ENCODE measurements at regions not wholly inside any gene's neighbourhood (a gene's known extent, or its start where the extent isn't known, plus 50 kb on each side); places are given as distances from the start of the nearest gene placed in this dataset.
"Not testable (repeated sequence)": the region's sequence is repeated elsewhere in the genome, so short reads cannot be mapped to it uniquely, and the experiment has no call there.

DNA sequence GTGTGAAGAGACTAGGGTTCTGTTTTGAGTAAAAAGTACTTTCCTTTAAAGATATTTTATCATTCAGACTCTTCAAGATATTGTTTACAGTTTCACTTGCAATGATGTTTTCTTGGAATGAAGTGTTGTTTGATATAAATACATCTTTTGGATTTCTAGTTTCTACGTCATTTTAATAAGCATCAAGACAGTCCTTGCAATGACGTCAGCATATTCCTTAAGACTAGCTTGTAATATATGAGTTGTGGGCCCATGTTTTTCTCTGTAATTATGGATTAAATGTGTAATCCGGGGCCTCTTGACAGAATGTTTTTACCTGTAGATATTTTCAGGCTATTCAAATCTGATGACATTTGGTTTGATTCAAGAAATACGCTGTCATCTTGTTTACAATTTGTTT, 66.1 kb downstream of the RBMX2 start:
- H3K4me3 ChIP-seq (ENCODE audit: low read depth, low read length): no peak overlapping the region

DNA sequence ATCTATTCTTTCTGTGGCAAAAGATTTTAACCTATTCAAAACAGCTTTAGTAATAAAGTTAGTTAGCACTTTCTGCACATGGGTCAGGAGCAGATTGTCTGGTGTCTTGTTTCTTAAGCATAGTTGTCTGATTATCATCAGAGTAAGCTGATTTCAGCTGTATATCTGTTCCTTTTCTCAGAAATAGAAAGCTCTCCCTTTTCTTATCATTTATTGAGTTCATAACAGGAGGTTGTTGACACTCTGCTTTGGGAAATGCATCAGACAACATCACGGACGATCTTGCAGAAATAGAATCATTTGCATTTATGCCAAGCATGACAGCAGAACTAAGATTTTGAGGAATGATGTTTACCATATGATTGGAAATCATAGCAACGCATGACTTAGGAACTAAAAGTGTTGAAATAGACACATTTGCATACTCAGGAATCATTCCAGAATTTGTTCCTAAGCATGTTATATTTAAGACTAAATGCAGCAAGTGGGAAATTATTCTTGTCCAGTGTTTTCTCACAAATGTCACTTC, 66.7 kb downstream of the RBMX2 start:
- H3K4me3 ChIP-seq (ENCODE audit: low read depth, low read length): no peak overlapping the region

DNA sequence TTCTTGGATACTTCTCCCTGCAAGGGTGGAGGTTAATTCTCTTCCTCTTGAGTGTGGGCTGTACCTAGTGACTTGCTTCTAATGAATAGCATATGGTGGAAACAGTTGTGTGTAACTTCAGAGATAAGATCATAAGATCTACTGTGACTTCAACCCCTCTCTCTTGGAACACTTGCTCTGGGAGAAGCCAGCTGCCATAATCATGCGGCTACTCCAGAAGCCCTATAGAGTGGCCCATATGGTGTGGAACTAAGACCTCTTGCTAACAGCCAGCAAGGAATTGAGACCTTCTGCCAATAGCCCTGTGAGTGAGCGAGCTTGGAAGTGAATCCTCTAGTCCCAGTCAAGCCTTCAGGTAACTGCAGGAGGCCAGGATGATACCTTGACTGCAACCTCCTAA, 81.1 kb downstream of the RBMX2 start:
- no peak overlapping the region for H3K4me3 ChIP-seq (ENCODE audit: low read depth, low read length)

DNA sequence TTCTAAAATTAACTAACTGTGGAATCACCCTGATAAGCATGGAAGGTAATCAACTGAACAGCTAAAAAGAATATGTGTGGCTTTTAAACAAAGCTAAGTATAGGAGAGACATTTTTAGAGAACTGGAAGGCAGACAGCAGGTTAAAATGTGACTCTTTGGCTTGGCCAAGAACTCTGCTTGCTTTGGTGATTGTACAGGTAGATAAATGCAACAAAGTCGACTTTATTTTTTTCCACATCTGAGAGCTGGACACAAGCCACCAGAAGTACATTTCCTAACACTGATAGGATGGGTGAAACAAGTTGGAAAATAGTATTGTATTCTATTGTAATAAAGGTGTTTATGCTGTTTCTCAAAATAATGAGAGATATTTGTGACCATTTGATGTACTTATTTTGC, 84.1 kb downstream of the RBMX2 start:
- H3K4me3 ChIP-seq (ENCODE audit: low read depth, low read length): no peak overlapping the region

DNA sequence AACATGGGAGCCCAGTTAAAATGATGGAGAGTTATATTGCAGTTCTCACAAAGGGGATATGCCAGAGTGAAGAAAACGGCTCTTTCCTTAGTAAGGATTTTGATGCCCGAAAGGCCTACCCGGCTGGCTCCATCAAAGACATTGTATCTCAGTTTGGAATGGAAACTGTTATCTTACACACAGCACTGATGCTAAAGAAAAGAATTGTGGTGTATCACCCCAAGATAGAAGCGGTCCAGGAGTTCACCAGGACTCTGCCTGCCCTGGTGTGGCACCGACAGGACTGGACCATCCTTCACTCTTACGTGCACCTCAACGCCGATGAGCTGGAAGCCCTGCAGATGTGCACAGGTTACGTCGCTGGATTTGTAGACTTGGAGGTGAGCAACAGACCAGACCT, 93.7 kb downstream of the RBMX2 start:
- H3K4me3 ChIP-seq (ENCODE audit: low read depth, low read length): not testable (repeated sequence)

DNA sequence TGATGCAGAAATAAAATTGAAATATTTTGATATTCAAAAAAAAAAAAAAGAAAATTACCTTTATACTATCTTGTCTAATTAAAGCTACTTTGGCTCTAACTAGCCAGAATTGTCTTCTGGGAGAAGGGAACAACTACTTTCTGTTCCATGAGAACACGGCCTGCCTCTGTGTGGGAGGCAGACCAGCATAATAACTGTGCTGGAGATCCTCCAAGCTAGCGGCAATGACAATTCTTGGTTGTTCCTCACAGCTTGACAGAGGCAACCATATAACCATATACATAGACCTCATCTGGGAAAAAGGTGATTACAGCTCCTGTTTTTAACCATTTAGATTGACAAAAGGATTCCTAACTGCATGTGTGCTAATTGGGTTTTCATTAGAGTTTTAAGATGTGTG, 95.7 kb downstream of the RBMX2 start:
- no peak overlapping the region for H3K4me3 ChIP-seq (ENCODE audit: low read depth, low read length)

DNA sequence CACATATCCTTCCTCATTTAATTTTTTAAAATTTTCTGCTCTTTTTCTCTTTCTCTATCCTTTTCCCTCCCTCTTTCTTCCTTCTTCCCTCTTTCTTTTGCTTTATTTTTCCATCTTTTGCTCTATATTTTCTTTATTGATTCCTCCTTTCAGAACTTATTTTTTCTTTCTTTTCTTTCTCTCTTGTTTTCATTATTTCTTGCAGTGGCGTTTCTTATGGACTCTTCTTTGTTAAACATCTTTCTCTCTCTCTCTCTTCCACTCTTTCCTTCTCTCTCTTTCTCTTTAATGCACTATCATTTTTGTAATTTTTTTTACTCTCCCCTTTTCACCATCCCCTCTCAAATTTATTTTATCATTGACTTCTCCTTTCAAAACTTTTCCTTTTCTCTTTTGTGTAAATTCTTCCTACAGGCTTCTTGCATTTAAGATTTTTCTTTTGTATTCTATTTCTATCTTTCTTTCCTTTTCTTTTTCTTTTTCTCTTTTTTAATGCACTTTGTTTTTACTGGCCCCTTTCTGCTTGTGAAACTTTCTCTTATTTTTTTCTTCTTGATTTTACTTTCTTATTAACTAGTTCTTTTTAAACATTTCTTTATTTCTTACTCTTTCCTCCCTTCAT, 97.0 kb downstream of the RBMX2 start:
- H3K4me3 ChIP-seq (ENCODE audit: low read depth, low read length): no peak overlapping the region

DNA sequence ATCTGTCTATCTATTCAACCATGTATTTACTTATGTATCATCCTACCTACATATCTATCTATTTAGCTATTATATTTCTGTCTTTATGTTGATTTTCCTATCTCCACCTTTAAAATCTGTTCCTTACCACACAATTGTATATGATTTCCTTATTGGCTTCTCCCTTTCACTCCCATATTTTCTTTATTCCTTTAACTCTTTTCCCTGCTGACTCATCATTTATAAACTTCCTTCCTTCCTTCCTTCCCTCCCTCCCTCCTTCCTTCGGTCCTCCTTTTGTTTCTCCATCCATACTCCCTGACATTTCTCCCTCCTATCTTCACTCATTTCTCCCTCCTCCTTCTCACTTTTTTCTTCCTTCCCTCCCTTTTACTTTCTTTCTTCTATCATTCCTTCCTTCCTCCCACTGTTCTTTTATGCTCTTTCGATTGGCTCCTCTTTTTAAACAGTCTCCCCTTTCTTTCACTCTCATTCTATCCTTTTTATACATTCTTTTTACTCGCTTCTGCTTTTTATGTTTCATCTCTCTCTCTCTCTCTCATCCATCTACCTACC, 100.3 kb downstream of the RBMX2 start:
- H3K4me3 ChIP-seq (ENCODE audit: low read depth, low read length): no peak overlapping the region

DNA sequence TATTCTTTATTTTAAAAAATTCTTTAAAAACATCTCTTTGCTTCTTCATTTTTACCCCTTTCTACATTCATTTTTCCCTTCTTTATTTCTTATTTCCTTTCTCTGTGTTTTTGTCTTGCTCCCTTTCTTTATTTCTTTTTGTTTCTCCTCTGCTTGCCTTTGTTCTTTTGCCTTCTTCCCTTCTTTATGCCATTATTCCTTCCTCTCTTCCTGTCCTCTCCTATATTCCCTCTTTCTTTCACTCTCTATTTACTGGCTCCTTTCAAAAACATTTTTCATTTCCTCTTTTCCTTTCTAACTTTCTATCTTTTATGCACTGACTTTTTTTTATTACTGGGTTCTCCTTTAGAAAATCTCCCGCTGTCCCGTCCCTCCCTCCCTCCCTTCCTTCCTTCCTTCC, 102.2 kb downstream of the RBMX2 start:
- H3K4me3 ChIP-seq (ENCODE audit: low read depth, low read length): no peak overlapping the region

DNA sequence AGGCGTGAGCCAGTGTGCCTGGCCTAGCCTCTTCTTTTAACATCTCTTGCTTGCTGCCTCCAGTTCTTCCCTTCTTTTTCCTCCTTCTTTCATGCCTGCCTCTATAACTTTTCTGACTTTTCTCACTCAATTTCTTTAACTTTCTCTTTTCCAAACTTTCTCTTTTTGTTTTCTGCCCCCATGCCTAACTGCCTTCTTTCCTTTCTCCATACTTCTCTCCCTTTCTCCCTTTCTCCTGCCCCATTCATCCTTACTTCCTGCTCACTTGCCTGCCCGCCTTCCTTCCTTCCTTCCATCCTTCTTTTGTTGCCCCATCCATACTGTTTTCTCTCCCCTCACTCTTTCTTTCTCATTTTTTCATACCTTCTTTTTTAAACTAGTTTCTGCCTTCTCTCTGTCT, 105.2 kb downstream of the RBMX2 start:
- no peak overlapping the region for H3K4me3 ChIP-seq (ENCODE audit: low read depth, low read length)

DNA sequence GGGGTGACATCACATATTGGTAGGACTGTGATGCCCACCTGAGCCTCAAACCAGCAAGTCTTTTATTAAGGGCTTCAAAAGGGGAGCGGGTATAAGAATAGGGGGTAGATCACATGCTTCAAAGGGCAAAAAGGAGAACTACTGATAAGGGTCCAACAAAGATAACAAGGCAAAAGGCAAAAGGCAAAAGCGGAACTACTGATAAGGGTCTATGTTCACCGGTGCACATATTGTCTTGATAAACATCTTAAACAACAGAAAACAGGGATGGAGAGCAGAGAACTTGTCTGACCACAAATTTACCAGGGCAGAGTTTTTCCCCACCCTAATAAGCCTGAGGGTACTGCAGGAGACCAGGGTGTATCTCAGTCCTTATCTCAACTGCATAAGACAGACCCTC, 110.7 kb downstream of the RBMX2 start:
- H3K4me3 ChIP-seq (ENCODE audit: low read depth, low read length): not testable (repeated sequence)

DNA sequence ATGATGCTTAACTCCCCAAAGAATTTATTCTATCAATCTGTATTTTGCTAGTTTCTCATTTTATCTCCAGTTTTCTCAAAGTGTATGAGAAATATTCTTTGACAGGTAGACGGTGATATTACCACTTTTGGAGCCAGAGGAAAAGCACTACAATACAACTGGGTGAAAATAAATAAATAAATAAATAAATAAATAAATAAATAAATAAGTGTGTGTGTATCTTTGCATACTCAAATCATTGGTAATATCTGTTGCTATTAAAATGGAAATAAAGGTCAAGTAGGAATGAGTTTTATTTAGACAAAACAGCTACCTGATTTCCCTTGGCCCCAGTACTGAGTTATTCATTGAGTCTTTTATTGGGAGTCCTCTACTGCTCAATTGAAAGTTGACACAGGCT, 114.3 kb downstream of the RBMX2 start:
- H3K4me3 ChIP-seq (ENCODE audit: low read depth, low read length): no peak overlapping the region

DNA sequence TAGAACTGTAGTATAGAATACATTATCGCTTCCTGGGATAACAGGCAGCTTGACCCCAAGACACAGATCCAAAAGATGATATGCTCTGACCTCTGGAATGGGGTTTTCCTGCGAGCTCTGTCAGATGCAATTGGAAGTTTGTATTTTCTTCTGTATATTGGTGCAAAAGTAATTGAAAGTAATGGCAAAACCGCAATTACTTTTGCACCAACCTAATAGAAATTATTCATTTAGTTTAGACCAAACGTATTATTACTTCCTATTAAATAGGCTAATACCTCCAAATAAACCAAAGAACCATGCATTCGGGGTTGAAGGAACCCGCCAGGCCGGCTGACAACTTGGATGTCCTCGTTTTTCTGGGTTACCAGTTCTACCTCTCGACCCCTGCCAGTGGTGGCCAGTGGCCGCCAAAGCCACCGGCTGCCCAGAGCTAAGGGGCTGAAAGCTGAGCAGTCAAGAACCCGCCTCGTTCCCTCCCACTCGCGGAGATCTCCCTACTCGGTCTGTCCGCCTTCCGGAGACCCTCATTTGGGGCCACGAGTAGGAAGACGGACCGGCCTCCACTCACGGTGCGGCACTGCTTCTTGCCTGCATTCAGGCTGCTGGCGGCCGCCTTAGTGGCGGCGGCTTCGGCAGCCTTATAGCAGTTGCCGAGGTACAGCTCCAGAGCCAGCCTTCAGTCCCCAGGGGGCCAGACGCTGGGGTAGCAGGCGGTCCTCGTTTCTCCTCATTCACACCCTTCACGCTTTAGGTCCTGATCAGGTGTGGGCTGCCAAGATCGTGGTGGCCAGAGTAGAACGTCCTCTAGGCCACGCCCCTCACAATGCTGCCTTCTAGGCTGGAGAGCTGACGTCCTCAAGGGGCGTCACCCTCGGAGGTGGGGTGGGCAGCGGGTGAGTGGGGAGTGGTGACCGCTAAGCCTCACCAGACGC, 121.9 kb downstream of the RBMX2 start:
- peak overlapping the region; percentile 27 for H3K4me3 ChIP-seq (ENCODE audit: low read depth, low read length)

DNA sequence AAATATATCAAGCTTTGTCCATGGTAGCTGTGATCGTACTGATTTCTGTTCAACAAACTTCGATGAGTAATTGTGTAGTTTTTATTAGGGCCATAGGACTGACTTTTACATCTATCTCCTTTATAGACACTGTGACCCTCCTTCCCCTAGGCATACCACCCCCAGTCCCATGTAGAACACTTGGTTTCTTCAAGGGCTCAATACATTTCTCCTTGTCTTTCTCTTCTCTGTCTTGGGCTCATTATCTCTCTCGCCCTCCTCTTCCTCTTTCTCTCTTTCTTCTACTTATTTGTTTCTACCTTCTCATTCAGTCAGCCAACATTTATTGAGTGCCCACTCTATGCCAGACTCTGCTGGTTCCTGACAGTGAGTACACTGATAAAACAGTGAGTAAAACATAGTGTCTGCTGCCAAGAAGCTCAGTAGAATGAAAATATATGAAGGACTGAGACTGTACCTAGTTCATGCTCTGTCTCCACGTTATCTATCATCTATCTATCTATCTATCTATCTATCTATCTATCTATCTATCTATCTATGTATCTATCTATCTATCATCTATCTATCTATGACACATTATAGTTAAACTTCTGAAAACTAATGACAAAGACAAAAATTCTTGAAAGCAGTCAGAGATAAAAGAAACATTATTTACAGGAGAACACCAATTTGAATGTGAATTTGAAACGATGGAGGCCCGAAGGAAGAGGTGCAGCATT, 122.8 kb downstream of the RBMX2 start:
- H3K4me3 ChIP-seq (ENCODE audit: low read depth, low read length): no peak overlapping the region

DNA sequence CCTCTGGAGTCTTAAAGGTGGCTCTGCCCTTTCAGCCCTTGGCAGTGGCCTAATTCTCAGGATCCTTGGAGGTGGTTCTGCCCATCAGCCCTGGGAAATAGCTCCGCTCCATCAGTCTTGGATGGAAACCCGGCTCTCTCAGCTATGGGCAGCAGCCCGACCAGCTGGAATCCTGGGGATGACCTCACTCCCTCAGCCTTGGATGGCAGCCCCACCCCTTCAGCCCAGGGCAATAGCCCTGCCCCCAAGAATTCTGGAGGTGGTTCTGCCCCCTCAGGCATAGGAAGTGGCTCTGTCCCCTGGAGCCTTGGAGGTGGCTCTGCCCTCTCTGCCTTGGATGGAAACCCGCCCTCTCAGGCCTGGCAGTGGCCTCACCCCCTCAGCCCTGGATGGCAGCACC, 127.7 kb downstream of the RBMX2 start:
- H3K4me3 ChIP-seq (ENCODE audit: low read depth, low read length): no peak overlapping the region

DNA sequence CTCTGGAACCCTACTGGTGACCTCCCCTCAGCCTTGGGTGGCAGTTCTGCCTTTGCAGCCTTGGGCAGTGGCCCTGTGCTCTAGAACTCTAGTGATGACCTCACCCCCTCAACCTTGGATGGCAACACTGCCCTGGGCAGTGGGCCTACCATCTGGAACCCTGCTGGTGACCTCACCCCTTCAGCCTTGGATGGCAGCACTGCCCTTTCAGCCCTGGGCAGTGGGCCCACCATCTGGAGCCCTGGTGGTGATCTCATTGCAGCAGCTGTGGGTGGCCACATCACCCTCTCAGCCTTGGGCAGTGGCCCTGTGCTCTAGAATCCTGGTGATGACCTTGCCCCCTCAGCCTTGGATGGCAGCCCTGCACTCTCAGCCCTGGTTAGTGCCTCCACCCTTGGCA, 129.3 kb downstream of the RBMX2 start:
- no peak overlapping the region for H3K4me3 ChIP-seq (ENCODE audit: low read depth, low read length)

DNA sequence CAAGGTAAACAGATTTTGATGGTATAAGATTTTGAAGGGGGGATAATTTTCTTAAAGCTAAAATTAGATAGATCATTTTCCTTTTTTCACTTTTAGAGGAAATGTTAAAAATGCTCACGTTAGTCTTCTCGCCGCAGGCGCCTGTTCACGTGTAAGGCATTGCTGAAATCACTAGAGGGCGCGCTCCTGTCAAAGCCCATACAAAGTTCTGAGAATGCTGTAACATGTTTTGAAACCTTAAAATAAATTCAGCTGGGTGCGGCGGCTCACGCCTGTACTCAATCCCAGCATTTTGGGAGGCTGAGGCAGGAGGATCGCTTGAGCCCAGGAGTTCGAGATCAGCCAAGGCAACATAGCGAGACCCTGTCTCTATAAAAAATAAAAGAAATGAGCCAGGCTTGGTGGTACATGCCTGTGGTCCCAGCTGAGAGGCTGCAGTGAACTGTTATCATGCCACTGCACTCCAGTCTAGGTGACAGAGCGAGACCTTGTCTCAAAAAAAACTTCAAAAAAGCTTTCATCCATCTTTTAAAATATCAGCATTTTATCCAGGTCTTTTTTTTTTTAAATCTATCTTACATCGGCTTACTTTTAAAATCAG, 138.0 kb downstream of the RBMX2 start:
- H3K4me3 ChIP-seq (ENCODE audit: low read depth, low read length): no peak overlapping the region

DNA sequence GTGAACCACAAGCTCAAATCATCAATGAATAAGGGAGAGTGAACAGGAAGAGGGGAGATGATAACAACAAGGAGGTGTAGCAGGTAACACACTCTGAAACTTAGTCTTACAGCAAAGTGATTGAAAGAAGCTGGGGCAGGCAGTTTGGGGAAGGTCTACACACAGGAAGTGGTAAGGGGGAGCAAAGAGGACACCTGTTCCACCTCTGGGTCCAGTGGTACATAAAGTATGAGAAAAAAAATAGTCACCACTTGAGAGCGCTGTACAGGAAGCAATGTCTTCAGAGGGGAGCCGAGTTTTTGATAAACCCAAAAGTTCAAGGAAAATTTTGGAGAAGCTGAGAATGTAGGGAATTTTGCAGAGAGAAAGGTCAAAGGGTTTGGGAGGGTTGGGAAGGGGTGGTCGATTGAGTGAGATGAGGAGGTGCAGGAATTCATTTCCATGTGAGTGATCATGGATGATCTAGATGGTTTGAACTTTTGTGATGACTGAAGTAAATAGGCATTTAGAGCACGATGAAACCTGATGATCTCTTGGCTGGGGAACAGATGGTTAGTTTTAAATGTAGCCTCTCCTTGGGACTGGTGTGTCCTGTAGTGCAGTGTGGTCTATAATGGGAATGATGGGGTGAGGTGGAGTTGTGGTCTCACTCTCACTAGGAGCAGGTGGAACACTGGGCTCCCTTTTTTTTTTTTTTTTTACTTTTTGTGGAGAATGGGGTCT, 142.0 kb downstream of the RBMX2 start:
- no peak overlapping the region for H3K4me3 ChIP-seq (ENCODE audit: low read depth, low read length)

DNA sequence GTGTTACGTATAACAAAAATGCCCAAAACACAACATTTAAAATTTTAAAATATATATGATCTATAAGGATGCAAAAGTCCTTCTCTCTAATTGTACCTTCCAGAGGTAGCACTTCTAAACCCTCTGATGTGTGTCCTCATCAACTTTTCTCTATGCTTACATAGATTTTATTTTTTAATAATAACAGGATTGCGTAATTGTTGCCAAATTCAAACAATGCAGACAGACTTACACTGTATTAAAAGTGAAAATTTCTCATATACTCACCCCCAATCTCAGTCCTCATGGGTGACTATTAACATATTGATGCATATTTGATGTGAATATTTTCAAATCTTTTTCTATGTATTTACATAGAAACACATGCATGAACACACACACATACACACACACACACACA, 144.0 kb downstream of the RBMX2 start:
- no peak overlapping the region for H3K4me3 ChIP-seq (ENCODE audit: low read depth, low read length)

DNA sequence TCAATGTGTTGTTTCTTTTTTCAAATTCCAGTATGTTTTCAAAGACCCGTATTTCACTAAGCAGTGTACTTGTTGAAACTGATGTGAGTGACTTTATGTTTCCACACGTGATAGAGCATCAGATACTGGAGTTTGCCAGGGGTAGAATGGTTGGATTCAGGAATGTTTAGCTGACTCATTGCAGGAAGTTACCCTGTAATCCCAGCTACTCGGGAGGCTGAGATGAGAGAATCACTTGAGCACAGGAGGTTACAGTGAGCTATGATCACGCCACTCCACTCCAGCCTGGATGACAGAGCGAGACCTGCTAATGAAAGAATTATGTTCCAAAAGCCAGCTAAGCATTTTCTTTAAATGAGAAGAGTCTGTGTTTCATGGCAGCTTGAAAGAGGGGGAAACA, 147.6 kb downstream of the RBMX2 start:
- not testable (repeated sequence) for H3K4me3 ChIP-seq (ENCODE audit: low read depth, low read length)
